Mammary epithelial cell (primary cell): ENCODE measurements at regions not wholly inside any gene's neighbourhood (a gene's known extent, or its start where the extent isn't known, plus 50 kb on each side); places are given as distances from the start of the nearest gene placed in this dataset.

ENCODE experiments used
- EZH2 ChIP-seq: IDR thresholded peaks from 2 replicates; pipeline ENCODE4 v1.6.1; 2012; ENCODE audit warnings: low read length, inconsistent platforms, borderline replicate concordance
- TF ChIP-seq, protein P1 (sequence below), 2 donors: IDR thresholded peaks in 1 of 2; conservative IDR thresholded peaks in 1 of 2; 2 replicates each; pipeline ENCODE4 v1.5.1; 2011 to 2012; ENCODE audit warnings: inconsistent platforms in 2 of 2, low read length in 2 of 2, mild to moderate bottlenecking in 2 of 2, control low read depth in 1 of 2, low read depth in 1 of 2; ENCODE audit not compliant: insufficient read depth in 1 of 2; ENCODE audit errors: extremely low read depth in 1 of 2

- TF ChIP-seq, protein P1, sequence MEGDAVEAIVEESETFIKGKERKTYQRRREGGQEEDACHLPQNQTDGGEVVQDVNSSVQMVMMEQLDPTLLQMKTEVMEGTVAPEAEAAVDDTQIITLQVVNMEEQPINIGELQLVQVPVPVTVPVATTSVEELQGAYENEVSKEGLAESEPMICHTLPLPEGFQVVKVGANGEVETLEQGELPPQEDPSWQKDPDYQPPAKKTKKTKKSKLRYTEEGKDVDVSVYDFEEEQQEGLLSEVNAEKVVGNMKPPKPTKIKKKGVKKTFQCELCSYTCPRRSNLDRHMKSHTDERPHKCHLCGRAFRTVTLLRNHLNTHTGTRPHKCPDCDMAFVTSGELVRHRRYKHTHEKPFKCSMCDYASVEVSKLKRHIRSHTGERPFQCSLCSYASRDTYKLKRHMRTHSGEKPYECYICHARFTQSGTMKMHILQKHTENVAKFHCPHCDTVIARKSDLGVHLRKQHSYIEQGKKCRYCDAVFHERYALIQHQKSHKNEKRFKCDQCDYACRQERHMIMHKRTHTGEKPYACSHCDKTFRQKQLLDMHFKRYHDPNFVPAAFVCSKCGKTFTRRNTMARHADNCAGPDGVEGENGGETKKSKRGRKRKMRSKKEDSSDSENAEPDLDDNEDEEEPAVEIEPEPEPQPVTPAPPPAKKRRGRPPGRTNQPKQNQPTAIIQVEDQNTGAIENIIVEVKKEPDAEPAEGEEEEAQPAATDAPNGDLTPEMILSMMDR (conservative IDR thresholded peaks at IDR 0.05 in 1 of 2, IDR thresholded peaks at IDR 0.05 in 1 of 2; ENCODE audit: extremely low read depth in 1 of 2, insufficient read depth in 1 of 2, low read depth in 1 of 2, low read length in 2 of 2) = no peak
- TF ChIP-seq EZH2 = no peak
Observed at GRCh38 chr2:226553333-226553732, 246.3 kb downstream of the IRS1 start.
